ENCODE measurements at regions not wholly inside any gene's neighbourhood (a gene's known extent, or its start where the extent isn't known, plus 50 kb on each side); places are given as distances from the start of the nearest gene placed in this dataset.

DNA sequence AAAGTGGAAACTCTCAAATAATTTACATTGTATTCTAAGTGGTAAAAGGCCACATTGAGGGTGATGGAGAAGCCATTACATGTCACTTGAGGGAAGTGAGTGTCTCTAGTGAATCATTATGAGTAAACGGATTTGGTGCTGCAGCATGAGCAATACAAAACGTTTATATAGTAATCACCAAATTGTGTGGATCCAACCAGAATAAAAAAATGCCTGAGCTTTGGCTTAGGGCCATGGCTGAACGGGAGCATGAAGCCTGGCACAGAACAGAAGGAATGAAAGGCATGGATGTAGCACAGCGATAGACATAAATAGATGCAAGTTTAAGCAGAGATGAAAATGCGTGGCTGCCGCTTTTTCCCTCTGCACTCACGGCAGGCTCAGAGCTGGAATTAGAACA lies 58.3 kb downstream of the PTTG1 start (continued):
- TF ChIP-seq, protein P1, sequence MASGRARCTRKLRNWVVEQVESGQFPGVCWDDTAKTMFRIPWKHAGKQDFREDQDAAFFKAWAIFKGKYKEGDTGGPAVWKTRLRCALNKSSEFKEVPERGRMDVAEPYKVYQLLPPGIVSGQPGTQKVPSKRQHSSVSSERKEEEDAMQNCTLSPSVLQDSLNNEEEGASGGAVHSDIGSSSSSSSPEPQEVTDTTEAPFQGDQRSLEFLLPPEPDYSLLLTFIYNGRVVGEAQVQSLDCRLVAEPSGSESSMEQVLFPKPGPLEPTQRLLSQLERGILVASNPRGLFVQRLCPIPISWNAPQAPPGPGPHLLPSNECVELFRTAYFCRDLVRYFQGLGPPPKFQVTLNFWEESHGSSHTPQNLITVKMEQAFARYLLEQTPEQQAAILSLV (tag; IDR thresholded peaks at IDR 0.05) = no peak
- TF ChIP-seq NFATC3 (IDR thresholded peaks at IDR 0.05) (no peak), PHF8 (IDR thresholded peaks at IDR 0.05; ENCODE audit: borderline replicate concordance, low read length) (no peak), BRF2 (IDR thresholded peaks at IDR 0.05; ENCODE audit: borderline replicate concordance, insufficient read depth, insufficient read length) (no peak), UBTF (IDR thresholded peaks at IDR 0.05; ENCODE audit: borderline replicate concordance in 1 of 2, low read depth in 2 of 2, low read length in 2 of 2) (no peak), RERE (CRISPR knock-in tag; IDR thresholded peaks at IDR 0.05; ENCODE audit: borderline replicate concordance) (no peak), HNRNPL (IDR thresholded peaks at IDR 0.05; ENCODE audit: low read depth, low read length) (no peak)
- TF ChIP-seq, protein P2, sequence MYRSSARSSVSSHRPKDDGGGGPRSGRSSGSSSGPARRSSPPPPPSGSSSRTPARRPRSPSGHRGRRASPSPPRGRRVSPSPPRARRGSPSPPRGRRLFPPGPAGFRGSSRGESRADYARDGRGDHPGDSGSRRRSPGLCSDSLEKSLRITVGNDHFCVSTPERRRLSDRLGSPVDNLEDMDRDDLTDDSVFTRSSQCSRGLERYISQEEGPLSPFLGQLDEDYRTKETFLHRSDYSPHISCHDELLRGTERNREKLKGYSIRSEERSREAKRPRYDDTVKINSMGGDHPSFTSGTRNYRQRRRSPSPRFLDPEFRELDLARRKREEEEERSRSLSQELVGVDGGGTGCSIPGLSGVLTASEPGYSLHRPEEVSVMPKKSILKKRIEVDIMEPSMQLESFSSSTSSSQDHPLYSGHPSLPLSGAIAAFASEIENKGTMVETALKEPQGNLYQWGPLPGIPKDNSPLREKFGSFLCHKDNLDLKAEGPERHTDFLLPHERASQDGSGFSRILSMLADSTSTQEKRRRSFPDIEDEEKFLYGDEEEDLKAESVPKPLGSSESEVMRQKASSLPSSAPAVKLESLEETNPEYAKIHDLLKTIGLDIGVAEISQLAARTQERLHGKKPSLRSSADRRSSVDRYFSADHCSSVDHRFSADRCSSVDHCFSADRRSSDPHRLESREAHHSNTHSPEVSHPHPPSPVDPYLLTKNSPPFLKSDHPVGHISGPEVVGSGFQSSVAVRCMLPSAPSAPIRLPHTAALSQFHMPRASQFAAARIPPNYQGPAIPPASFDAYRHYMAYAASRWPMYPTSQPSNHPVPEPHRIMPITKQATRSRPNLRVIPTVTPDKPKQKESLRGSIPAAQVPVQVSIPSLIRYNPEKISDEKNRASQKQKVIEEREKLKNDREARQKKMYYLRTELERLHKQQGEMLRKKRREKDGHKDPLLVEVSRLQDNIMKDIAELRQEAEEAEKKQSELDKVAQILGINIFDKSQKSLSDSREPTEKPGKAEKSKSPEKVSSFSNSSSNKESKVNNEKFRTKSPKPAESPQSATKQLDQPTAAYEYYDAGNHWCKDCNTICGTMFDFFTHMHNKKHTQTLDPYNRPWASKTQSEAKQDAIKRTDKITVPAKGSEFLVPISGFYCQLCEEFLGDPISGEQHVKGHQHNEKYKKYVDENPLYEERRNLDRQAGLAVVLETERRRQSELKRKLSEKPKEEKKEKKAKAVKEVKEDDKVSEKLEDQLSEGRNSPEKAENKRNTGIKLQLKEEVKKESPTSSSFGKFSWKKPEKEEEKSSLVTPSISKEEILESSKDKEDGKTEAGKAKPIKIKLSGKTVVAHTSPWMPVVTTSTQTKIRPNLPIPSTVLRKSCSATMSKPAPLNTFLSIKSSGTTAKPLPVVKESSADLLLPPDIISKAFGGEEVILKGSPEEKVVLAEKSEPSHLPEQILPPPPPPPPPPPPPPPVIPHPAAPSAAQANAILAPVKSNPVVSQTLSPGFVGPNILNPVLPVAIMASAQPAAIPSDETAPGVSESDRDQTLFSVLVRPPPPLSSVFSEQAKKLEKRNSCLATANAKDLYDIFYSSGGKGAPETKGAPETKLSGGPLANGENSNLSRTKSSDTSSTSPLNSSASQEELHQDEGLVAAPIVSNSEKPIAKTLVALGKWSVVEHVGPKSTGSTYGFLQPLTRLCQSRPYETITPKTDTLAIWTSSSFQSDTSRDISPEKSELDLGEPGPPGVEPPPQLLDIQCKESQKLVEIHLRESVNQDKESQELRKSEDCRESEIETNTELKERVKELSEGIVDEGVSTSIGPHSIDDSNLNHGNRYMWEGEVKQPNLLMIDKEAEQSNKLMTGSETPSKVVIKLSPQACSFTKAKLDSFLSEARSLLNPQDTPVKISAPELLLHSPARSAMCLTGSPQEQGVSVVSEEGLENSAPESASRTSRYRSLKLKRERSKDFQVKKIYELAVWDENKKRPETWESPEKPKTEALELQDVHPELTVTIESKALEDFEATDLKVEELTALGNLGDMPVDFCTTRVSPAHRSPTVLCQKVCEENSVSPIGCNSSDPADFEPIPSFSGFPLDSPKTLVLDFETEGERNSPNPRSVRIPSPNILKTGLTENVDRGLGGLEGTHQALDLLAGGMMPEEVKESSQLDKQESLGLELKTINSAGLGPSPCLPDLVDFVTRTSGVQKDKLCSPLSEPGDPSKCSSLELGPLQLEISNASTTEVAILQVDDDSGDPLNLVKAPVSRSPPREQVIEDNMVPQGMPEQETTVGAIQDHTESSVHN (IDR thresholded peaks at IDR 0.05; ENCODE audit: borderline replicate concordance in 1 of 2, low read depth in 1 of 2) = no peak
